Chondrocyte (in vitro differentiated cells): ENCODE measurements at regions not wholly inside any gene's neighbourhood (a gene's known extent, or its start where the extent isn't known, plus 50 kb on each side); places are given as distances from the start of the nearest gene placed in this dataset.

Experiments used
- DNase-seq: peaks from one replicate; pipeline ENCODE4 v3.0.0; 2021; ENCODE audit warnings: mixed read lengths, low spot score
- H3K27ac Mint-ChIP-seq: one replicate; pipeline ENCODE4 v1.8.0; 2021; ENCODE audit warnings: mild to moderate bottlenecking, moderate library complexity, mixed read lengths; ENCODE audit not compliant: unreplicated experiment
- H3K27me3 Mint-ChIP-seq: 2 replicates; pipeline ENCODE4 v1.8.0; 2021; ENCODE audit warnings: low read depth, mixed read lengths
- H3K36me3 Mint-ChIP-seq: 2 replicates; pipeline ENCODE4 v1.8.0; 2021; ENCODE audit warnings: low read depth, mixed read lengths
- H3K4me1 Mint-ChIP-seq: 2 replicates; pipeline ENCODE4 v1.8.0; 2021; ENCODE audit warnings: low read depth, mild to moderate bottlenecking, mixed read lengths
- H3K4me3 Mint-ChIP-seq: one replicate; pipeline ENCODE4 v1.8.0; 2021; ENCODE audit warnings: mild to moderate bottlenecking, moderate library complexity, mixed read lengths; ENCODE audit not compliant: unreplicated experiment
- H3K9me3 Mint-ChIP-seq: 2 replicates; pipeline ENCODE4 v1.8.0; 2021; ENCODE audit warnings: low read depth, mixed read lengths
- TF ChIP-seq, protein P1 (sequence below): fragments of 200-600 bp; sonication (generic); IDR thresholded peaks from 2 replicates; pipeline ENCODE4 v1.5.0; 2021; ENCODE audit warnings: antibody characterized with exemption, mild to moderate bottlenecking, moderate library complexity

DNA sequence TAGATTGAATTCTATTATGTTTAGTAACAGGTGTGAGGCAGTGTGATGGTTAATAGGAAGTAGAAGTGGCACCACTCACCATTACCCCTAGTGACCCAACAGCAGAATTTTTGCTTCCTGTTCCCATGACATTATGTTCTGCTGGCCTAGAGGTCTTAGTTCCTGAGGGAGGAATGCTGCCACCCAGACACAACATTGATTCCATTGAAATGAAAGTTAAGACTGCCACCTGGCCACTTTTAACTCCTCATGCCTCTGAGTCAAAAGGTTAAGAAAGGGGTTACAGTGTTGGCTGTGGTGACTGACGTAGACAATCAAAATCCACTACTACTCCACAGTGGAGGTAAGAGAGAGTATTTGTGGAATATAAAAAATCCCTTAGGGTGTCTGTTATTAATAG lies 218.9 kb upstream of the NMUR2 start:
- H3K27me3 Mint-ChIP-seq: peaks cover 3% of the 10 kb centered on the region
- no peak overlapping the region for H3K4me3 Mint-ChIP-seq
- TF ChIP-seq, protein P1, sequence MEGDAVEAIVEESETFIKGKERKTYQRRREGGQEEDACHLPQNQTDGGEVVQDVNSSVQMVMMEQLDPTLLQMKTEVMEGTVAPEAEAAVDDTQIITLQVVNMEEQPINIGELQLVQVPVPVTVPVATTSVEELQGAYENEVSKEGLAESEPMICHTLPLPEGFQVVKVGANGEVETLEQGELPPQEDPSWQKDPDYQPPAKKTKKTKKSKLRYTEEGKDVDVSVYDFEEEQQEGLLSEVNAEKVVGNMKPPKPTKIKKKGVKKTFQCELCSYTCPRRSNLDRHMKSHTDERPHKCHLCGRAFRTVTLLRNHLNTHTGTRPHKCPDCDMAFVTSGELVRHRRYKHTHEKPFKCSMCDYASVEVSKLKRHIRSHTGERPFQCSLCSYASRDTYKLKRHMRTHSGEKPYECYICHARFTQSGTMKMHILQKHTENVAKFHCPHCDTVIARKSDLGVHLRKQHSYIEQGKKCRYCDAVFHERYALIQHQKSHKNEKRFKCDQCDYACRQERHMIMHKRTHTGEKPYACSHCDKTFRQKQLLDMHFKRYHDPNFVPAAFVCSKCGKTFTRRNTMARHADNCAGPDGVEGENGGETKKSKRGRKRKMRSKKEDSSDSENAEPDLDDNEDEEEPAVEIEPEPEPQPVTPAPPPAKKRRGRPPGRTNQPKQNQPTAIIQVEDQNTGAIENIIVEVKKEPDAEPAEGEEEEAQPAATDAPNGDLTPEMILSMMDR: no peak
- no peaks in the 10 kb centered on the region for H3K36me3 Mint-ChIP-seq
- no peak overlapping the region for H3K27ac Mint-ChIP-seq
- no peaks in the 10 kb centered on the region for H3K4me1 Mint-ChIP-seq
- no peaks in the 10 kb centered on the region for H3K9me3 Mint-ChIP-seq
- no peak for DNase-seq

DNA sequence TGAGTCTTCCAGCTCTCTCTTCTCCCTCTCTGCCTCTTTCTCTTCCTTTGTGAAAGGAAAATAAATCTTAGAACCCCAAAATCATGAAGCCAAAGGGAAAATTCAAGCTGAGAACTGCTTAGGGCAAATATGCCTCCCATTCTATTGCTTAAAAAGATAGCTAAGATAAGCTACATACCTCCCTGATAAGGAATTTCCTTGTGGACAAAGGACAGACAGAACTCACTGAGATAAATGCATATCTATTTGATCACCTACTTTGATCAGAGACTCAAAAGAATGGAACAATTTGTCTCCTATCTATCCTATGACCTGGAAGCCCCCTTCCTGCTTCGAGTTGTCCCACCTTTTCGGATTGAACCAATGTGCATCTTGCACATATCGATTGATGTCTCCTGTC lies 220.6 kb upstream of the NMUR2 start:
- H3K36me3 Mint-ChIP-seq: no peaks in the 10 kb centered on the region
- H3K27ac Mint-ChIP-seq: no peak overlapping the region

DNA sequence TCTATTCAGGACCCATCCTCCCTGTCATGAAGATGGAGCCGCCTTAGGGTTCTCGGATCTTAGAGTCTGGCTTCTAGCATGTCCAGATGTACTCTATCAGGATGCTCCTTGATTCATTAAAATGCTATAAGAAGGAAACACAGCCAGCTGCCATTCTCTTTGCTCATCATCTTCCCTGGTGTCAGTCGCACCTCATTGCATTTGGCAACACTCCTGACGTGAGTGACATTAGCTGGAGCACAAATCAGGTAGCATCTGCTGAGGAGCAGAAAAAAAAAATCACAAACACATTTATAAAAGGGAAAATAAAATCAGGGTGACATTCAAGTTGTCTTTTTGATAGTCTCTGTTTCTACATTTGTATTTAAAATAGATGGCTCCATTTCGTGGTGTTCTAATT lies 226.1 kb upstream of the NMUR2 start:
- H3K4me1 Mint-ChIP-seq: no peaks in the 10 kb centered on the region

More for the DNA sequence above, 220.6 kb upstream of the NMUR2 start:
- no peak for DNase-seq
- Mint-ChIP-seq H3K4me3 (no peak overlapping the region), H3K9me3 (no peaks in the 10 kb centered on the region), H3K27me3 (peaks cover 5% of the 10 kb centered on the region), H3K4me1 (no peaks in the 10 kb centered on the region)
- TF ChIP-seq, protein P1: no peak

DNA sequence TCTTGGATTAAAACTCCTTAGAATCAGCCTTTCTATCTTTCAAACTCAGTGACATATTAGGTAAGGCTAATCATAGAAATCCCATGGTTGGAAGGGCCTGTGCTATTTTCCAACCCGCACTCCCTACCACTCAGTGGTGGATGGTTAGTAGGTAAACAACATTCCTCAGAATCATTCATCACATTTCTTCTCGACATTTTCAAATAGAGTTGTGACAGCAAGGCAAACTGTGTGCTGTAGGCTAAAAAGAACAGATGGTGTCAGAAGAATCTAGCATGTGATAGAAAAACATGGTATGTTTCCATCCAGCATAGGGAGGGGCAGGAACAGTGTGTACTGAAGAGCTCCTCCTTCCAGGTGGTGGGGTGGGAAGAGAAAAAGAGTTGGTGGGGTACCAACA lies 227.3 kb upstream of the NMUR2 start:
- Mint-ChIP-seq H3K27me3 (peaks cover 5% of the 10 kb centered on the region), H3K9me3 (no peaks in the 10 kb centered on the region), H3K4me1 (no peaks in the 10 kb centered on the region), H3K27ac (no peak overlapping the region), H3K36me3 (no peaks in the 10 kb centered on the region), H3K4me3 (no peak overlapping the region)
- TF ChIP-seq, protein P1: no peak
- DNase-seq: no peak

More for the DNA sequence above, 226.1 kb upstream of the NMUR2 start:
- Mint-ChIP-seq H3K9me3 (no peaks in the 10 kb centered on the region), H3K36me3 (no peaks in the 10 kb centered on the region), H3K4me3 (no peak overlapping the region), H3K27me3 (peaks cover 5% of the 10 kb centered on the region), H3K27ac (no peak overlapping the region)
- no peak for DNase-seq
- TF ChIP-seq, protein P1: no peak

DNA sequence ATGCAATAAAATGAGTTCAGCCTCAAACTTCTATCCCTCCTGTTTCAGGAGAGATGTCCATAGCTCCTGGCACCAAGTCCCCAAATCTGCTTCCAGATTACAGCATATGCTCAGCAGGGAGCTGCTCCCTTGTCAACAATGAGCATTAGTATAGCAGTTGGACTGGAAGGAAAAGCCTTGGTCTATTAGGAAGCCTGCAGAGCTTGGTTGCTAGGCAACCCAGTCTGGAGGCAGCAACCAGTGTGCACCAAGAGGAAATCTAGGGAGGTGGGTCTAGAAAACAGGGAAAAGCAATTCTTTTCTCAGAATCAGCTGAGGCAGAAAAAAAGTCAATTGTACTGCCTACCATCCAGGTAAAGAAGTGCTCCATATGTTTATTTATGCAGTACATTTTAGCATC lies 229.5 kb upstream of the NMUR2 start:
- Mint-ChIP-seq H3K27me3 (no peaks in the 10 kb centered on the region), H3K27ac (no peak overlapping the region), H3K36me3 (no peaks in the 10 kb centered on the region), H3K4me3 (no peak overlapping the region), H3K9me3 (no peaks in the 10 kb centered on the region), H3K4me1 (no peaks in the 10 kb centered on the region)
- DNase-seq: no peak
- TF ChIP-seq, protein P1: no peak
